ENCODE measurements at regions not wholly inside any gene's neighbourhood (a gene's known extent, or its start where the extent isn't known, plus 50 kb on each side); places are given as distances from the start of the nearest gene placed in this dataset.
"Not testable (repeated sequence)": the region's sequence is repeated elsewhere in the genome, so short reads cannot be mapped to it uniquely, and the experiment has no call there.

DNA sequence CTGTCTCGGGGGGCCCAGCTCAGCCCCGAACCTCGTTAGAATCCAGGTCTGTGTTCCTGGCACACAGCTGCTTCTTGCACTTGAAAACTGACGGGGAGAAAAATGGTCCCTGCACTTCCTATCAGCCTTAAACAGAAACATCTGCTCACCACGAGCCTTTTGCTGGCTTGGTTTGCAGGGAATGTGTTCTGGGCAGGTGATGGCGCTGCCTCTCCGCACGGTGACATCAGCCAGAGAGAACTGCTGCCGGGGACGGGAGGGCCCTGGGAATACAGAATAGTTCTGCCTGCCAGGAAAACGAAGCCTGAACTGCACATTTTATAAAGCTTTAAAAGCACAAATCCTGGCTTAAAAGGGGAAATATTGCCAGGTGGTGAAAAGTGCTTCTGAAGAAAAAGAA, 622.5 kb downstream of the TYW1 start:
- no peak for DNase-seq (ENCODE audit: low spot score)

DNA sequence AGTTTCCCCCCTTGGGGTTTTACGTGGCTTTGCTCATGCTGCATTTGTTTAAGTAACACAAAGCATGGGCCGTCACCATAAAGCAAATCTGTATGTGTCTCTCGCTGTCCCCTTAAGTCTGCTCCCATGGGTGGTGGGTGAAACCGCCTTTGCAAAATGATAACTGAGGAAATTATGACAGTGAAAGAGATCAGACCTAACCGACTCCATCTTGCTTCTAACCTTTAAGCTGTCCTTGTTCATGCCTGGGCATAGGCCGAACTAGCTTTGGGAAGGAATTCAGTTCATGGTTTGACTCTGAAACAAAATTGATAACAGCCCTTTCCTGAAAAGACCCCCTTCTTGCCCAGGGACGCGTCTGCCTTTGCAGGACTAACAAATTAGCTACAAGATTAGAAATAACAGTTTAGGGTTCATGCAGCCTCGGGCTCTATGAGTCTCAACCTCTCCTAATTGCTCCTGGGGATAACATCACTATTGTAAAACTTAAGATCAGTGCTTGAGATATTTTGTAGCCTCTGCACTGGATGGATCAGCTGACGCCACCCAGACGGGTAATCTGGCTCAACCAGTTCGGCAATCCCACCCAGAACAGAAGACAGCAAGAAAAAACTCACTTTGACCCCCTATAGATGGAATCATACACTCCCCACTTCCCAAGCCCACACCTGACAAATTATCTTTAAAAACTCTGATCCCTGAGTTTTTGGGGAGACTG, 623.7 kb downstream of the TYW1 start:
- no peak for DNase-seq (ENCODE audit: low spot score)

DNA sequence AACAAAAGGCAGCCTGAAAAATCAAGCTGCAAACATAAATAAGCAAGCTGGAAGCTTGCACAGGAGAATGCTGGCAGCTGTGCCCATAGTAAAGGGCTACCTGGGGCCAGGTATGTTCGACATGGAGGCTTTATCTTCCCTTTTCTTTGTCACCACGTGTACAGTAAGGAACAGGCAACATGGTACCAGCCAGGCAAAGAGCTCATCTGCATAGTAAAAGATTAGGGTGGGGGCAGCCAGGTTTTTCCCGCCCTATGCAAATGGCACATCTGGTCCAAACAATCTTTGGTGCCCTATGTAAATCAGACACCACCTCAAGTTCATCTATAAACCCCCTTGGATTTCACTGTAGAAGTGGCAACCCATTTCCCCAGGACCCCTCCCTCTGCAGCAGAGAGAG, 625.1 kb downstream of the TYW1 start:
- DNase-seq (ENCODE audit: low spot score), result no peak

DNA sequence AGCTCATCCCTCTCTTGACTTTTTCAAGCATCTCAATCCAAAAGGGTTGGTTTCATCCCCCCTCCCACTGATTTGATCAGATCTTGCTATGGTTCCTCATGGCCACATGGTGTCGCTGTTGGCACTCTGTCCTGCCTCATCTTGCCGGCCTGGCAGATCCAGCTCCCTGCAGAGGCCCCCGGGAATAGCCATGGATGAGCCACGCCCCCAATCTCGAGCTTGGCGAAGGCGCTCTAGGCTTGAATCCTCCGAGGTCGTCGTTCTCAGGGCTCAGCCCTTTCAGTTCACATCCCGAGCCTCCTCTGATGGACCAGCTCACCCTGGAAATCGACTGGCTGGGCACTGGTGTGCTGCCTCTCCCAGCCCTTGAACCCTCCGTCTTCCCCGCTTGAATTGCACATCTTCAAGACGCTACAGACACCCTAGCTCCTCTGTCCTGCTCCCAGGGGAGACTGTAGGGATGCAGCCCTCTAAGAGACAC, 628.7 kb downstream of the TYW1 start:
- peak; percentile 47 for DNase-seq (ENCODE audit: low spot score)

DNA sequence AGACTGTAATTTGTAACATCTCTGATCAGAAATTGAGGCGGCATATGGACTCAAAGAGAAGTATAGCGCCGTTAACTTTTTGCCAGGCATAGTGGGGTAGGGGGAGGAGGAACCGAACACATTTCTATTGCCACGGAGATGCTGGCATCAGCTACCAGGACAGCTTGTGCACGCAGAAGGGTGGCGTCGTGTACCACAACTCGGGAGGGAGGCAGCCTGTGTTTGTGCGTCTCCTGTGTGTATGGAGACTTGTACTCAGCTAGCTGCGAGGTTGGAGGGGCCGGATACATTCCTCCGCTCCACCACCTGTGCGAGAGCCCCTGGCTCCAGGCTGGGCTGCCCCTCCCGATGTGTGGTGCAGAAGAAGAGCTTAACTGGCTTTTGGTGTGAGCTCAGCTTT, 634.8 kb downstream of the TYW1 start:
- DNase-seq (ENCODE audit: low spot score), result no peak

DNA sequence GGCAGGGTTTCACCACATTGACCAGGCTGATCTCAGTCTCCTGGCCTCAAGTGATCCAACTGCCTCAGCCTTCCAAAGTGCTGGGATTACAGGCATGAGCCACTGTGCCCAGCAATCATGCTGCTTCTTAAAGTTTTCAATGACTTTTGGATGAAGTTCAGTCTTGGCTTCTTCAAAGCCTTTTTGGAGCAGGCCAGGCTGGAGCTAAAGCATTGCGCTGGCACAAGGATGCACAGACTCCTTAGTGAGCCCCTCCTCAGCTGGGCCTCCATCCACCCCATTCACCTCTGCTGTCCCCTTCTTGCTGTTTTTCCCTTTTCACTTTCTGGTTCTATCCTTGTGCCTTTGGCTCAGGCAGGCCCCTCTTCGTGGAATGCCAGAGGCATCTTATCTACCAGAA, 638.6 kb downstream of the TYW1 start:
- no peak for DNase-seq (ENCODE audit: low spot score)

DNA sequence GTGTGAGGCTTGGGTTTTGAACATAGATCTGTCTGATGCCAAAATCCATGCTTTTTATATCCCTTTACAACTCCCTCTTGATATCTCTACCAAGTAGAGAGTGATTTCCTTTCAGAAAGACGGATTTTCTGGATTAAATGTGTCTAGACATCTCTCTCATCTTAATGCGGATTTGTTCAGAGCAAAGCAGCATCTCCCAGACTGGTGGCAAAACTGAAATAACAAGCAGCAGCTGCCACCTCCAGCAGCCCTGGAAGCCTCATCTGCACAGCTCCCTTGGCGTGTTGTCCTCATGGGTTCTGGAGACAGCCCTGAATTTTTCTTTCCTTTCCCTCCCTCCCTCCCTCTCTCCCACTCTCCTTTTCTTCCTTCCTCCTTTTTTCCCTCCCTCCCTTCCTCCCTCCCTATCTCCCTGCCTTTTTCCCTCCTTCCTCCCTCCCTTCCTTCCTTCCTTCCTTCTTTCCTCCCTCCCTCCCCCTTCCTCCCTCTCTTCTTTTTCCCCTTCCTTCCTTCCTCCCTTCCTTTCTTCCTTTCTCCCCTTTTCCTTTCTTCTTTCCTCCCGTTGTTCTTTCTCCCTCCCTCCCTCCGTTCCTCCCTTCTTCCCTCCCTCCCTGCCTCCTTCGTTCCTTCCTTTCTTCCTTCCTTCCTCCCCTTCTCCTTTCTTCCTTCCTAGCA, 639.9 kb downstream of the TYW1 start:
- no peak for DNase-seq (ENCODE audit: low spot score)

DNA sequence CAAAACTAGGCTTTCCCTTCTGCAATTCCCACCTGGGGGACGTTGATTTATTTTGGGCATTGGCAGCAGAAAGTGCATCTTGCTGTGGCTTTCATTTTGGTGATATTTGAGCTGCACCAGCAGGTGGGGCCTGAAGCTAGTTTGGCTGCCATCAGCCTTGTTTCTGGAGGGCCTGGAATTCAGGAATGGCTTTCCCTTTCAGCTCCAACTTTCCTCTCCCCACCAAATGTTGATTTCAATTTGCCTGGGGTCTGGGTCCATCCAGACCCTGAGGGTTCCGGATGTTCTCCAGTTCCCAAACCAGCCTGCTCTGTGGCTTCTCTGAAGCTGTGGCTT, 640.4 kb downstream of the TYW1 start:
- no peak for DNase-seq (ENCODE audit: low spot score)

DNA sequence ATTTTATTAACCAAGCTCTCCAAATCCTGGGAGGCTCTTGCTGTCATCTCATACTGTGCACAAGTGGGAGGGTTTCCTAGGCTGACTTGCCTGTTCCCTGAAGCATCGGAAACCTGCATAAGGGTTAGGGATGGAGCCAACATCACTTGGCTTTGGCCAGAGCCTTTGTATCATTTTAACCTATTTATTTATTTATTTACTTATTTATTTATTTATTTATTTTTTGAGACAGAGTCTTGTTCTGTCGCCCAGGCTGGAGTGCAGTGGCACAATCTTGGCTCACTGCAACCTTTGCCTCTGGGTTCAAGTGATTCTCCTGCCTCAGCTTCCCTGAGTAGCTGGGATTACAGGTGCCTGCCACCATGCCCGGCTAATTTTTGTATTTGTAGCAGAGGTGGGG, 645.9 kb downstream of the TYW1 start:
- DNase-seq (ENCODE audit: low spot score), result not testable (repeated sequence)

DNA sequence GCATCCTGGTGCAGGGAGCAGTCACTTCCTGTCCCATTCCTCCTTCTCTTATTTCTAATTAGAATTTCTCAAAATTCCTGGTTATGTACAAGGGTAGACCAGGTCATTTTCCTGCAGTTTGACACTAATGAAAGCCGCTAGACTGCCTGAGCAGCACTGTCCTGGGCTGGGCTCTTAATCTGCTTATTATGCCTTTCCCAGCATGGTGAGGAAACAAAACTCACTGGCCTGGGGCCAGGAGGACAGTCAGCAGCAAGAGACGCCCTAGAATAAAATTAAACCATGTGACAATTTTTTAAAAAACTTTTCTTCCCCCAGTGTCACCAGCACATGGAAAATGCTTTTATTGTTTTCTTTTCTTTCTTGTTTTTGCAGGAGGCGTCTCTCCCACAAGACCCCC, 647.5 kb downstream of the TYW1 start:
- no peak for DNase-seq (ENCODE audit: low spot score)

DNA sequence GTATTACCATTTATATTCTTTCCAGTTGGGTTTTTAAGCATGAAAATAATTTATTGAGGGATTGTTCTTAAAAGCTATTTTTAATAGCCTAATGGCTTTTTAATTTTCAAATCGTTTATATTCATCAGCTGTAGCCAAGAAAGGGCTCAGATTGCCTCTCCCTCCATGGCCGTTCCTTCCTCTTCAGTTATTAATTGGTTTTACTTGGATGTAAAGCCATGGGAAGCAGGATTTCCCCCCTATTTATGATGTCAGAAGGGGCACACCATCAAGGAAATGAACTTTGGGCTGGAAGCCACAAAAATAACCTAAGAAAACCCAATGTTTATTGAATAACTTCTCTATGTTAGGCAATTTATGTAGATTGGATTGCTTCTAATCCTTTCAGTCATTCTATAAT, 656.3 kb downstream of the TYW1 start:
- no peak for DNase-seq (ENCODE audit: low spot score)

DNA sequence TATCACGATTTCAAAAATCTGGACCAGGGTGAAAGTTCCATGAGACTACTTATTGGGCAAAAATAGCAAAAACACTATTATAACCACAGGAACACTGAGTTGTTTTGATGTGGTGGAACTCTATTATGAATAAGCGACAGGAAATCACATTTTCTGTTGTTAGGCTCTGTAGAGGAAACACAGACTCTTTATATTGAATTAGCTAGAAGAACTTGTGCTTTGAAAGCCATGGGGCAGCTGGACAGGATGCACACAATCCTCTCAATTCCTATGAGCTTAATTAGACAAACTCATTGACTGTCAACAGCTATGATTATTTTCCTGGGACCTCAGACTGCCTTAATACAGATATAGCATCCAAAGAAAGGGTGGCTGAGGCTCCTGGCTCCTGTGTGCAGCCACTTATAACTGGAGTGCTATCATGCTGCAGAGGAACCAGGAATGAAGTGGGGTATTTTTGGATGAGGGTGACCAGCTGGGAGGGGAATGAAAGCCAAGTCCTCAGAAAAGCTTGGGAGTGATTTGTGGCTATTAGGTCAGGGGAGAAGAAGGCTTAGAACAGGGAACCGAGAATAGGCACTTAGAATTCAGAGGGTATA, 657.3 kb downstream of the TYW1 start:
- DNase-seq (ENCODE audit: low spot score), result no peak

DNA sequence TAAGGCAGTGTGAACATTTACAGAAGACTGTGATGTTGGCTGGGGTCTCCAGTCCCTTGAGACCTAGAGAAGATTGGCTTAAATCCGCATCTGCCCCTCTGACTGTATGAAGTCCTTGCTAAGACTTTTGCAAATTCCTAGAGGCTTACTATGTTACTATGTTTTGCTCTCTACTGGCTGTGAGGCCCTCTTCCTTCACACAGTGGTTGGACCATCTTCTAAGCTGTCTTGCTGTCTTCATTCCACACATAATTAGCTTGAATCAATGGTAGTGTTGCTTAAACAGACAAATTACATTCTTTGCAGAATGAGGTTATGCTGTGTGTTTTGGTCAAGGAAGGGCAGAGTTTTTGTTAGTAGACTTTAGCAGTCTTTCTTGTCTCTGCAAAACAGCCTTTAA, 658.0 kb downstream of the TYW1 start:
- no peak for DNase-seq (ENCODE audit: low spot score)

DNA sequence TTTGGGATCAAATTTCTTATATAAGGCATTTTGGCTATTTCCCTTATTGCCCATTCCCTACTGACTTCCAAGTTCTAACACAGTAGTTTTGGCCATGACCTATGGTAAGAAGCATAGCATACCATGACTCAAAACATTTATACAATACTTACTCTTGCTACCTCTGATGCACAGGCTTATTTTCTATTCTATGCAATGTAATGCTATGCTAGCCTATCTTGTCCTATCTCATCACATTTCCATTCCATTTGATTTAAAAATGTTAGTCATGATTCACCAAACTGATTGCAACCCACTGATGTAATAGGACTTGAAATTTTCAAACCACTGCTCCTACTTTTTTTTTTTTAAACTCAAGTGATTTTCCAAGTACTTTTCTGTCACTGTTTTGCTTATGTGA, 658.5 kb downstream of the TYW1 start:
- peak; percentile 47 for DNase-seq (ENCODE audit: low spot score)

DNA sequence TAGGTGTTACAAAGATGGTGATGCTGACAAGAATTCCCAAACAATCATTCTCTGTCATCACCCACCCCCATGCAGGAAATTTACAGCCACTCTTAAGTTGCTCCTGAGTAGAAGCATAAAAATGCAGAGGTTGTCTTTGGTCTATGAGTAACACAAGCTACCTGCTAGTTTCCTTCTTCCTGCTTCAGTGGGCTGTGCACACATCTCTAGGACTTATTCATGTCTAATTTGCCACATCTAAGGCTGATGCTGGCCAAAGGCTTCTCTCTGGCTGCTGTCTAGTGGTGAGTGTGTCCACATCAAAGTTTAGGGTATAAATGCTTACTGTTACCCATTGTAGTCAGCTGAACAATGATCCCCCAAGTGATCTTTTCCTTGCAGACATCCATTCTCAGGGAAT, 662.5 kb downstream of the TYW1 start:
- DNase-seq (ENCODE audit: low spot score), result no peak

DNA sequence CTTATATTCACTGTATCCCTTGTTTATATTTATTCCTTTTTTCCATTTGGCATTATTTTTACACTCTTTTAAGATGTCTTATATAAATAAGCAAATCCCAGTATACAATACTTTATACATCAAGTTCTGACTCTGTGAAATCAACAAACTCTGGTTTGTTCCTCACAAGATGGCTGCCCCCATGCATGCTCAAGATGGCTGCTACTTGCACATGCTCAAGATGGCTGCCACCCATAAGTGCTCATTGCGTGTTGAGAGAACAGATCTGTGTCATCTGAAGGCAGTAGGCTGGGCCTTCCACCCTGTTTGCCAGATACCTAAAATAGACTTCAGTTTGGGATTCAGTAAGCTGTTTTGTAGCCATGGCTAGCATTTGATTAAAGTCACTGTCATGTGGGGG, 666.2 kb downstream of the TYW1 start:
- no peak for DNase-seq (ENCODE audit: low spot score)

DNA sequence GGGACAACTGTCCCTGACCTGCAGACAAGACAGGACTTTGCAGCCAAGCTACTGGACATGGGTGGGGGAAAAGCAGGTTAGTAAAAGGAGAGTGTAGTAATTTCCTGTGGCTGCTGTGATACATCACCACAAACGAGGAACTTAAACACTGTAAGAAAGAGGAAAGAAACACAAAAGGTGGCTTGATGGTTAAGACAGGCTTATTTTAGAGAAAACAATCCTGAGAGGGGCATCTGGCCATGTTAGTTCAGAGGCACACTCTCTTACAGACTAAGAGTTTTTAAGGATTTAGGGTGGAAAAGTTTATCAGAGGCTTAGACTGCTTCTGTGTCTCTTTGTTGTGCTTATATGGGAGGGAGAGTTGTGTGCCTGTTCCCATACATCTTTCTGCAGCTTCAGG, 667.0 kb downstream of the TYW1 start:
- no peak for DNase-seq (ENCODE audit: low spot score)

DNA sequence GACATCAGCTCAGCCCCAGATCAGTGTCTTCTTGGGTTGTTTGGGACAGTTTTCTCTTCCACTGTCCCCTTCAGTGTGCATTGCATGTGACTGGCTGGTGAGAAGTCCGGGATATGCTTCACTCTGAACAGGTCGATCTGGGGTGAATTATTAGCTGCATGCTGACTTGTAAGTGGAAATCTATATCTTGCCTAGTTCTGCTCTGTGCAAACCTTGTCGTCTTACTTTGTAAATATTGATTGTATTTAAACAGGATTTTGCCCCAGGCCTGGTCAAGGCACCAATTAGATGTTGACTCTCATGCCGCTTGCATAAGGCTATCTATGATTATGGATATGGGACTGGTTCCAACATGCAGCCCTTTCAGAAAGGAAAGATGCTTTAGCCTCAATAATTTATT, 669.7 kb downstream of the TYW1 start:
- DNase-seq (ENCODE audit: low spot score), result not testable (repeated sequence)

DNA sequence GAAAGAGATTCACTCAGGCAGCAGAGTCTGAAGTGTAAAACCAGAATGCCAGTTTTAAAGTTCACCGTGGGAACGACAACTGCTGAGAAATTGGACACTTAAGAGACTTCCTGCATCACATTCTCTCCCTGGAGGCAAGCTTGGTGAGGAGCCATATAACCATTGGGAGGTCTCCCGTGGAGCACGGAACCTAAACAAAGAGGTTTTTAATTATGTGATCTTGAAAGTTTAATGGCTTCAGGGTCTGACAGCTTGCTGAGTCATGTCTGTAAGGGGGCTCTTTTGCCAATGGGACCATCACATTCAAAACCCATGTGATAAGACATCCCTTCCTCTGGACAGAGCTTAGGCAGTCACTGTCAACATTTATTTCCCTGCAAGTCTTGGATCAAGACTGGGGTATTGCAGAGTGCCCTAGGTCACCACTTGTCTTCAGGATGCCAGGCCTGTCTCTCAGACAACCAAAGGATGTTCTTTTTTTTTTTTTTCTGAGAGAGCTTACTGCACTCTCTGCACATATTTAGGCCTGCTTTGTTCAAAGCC, 674.4 kb downstream of the TYW1 start:
- DNase-seq (ENCODE audit: low spot score), result no peak

DNA sequence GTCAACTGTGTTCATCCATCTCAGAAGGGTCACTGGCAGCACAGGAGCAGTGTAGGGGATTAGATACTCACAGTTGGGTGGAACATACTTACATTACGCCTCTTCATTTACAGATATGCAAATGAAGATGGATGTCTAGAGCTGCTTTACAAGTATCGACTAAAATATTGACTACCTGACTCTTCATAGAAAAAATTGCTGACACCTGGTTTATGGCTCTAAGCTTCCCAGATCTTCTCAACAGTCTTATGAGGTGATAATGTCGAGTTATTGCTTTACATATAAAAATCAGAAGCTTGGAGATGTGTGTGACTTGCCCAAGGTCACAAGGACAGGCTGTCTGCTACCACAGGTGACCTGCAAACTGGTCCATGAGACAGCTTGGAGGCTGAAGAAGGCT, 677.2 kb downstream of the TYW1 start:
- DNase-seq (ENCODE audit: low spot score), result no peak

DNA sequence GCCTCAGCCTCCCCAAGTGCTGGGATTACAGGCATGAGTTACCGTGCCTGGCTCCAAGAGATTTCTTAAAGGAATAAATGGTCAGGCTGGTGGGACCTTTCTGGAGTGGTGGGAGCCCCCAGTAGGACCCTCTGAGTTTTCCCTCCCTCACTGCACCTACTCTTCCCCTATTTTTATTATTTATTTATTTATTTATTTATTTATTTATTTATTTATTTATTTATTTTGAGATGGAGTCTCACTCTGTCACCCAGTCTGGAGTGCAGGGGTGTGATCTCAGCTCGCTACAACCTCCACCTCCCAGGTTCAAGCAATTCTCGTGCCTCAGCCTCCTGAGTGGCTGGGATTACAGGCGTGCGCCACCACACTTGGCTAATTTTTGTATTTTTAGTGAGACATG, 678.2 kb downstream of the TYW1 start:
- DNase-seq (ENCODE audit: low spot score), result not testable (repeated sequence)

DNA sequence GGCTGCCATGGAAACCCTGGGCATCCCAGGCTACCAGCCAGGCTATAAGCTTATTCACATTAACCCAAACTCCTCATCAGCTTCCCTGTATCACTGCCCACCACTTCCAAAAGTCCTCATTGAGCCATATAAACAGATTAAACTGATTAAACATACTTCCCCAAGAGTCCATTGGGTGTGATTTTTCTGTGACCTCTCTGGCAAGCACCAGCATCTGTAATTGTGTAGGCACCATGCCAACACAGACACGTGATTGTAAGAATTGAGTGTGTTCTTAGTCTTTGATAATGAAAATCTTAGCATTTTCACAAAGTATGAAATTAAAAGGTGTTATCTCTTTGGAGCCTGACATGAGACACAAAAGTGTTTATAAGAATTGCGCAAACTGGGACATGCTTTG, 679.3 kb downstream of the TYW1 start:
- DNase-seq (ENCODE audit: low spot score), result no peak

DNA sequence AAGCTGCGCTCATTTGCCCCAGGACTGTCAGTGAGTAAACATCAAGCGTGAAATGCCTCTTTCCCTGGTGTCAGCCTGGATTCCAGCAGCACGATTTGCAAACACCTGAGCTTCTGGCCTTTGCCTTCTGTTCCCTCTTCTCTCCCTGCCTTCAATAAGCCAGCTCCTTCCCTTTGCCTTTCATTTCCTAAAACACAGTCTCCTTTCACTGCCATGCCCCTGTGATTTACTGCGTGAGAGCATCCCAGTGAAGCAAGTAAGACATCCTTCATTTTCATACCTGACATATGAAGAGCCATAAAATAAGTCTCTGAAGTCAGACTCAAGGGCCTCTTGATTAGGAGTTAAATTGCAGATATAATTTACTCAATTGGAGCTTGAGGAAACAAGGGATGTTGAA, 681.8 kb downstream of the TYW1 start:
- no peak for DNase-seq (ENCODE audit: low spot score)
